Glutamatergic neuron (in vitro differentiated cells): ENCODE measurements at regions not wholly inside any gene's neighbourhood (a gene's known extent, or its start where the extent isn't known, plus 50 kb on each side); places are given as distances from the start of the nearest gene placed in this dataset.

Source experiments
- DNase-seq: peaks from one replicate; pipeline ENCODE4 v3.0.0; 2022
- H3K27ac Mint-ChIP-seq: one replicate; pipeline ENCODE4 v1.8.0; 2020; ENCODE audit warnings: mild to moderate bottlenecking, mixed read lengths, inconsistent platforms; ENCODE audit not compliant: unreplicated experiment
- H3K27me3 Mint-ChIP-seq: one replicate; pipeline ENCODE4 v1.8.0; 2020; ENCODE audit warnings: mild to moderate bottlenecking, moderate library complexity, mixed read lengths, inconsistent platforms; ENCODE audit not compliant: unreplicated experiment
- H3K36me3 Mint-ChIP-seq: one replicate; pipeline ENCODE4 v1.8.0; 2020; ENCODE audit warnings: mild to moderate bottlenecking, mixed read lengths, inconsistent platforms; ENCODE audit not compliant: unreplicated experiment
- H3K4me1 Mint-ChIP-seq: one replicate; pipeline ENCODE4 v1.8.0; 2020; ENCODE audit warnings: mild to moderate bottlenecking, low read depth, mixed read lengths, inconsistent platforms; ENCODE audit not compliant: unreplicated experiment
- H3K4me3 Mint-ChIP-seq: one replicate; pipeline ENCODE4 v1.8.0; 2020; ENCODE audit warnings: mild to moderate bottlenecking, mixed read lengths, inconsistent platforms; ENCODE audit not compliant: unreplicated experiment
- H3K9me3 Mint-ChIP-seq: one replicate; pipeline ENCODE4 v1.8.0; 2020; ENCODE audit warnings: mild to moderate bottlenecking, moderate library complexity, mixed read lengths, inconsistent platforms; ENCODE audit not compliant: unreplicated experiment
- CTCF ChIP-seq: fragments of 200-600 bp; sonication (generic); IDR thresholded peaks from one replicate; pipeline ENCODE4 v1.5.0; 2021; ENCODE audit not compliant: partially characterized antibody, unreplicated experiment

GRCh38 chr5:114924769-114925168, 244.9 kb downstream of the TRIM36 start:
- Mint-ChIP-seq H3K4me3 (no peak overlapping the region), H3K4me1 (no peaks in the 10 kb centered on the region), H3K36me3 (no peaks in the 10 kb centered on the region), H3K27me3 (no peaks in the 10 kb centered on the region), H3K9me3 (no peaks in the 10 kb centered on the region), H3K27ac (no peak overlapping the region)
- no peak for TF ChIP-seq CTCF
- DNase-seq, result no peak

GRCh38 chr5:114912189-114912920, 257.4 kb downstream of the TRIM36 start:
- no peaks in the 10 kb centered on the region for H3K9me3 Mint-ChIP-seq
- H3K27ac Mint-ChIP-seq, result no peak overlapping the region
- H3K4me1 Mint-ChIP-seq, result no peaks in the 10 kb centered on the region
- H3K27me3 Mint-ChIP-seq, result peaks cover 1% of the 10 kb centered on the region
- TF ChIP-seq CTCF, result no peak
- H3K36me3 Mint-ChIP-seq, result no peaks in the 10 kb centered on the region
- H3K4me3 Mint-ChIP-seq, result no peak overlapping the region
- DNase-seq, result no peak

- H3K4me1 Mint-ChIP-seq, result no peaks in the 10 kb centered on the region
- TF ChIP-seq CTCF, result no peak
- H3K4me3 Mint-ChIP-seq, result no peak overlapping the region
- H3K27me3 Mint-ChIP-seq, result peaks cover 1% of the 10 kb centered on the region
- H3K9me3 Mint-ChIP-seq, result no peaks in the 10 kb centered on the region
- no peaks in the 10 kb centered on the region for H3K36me3 Mint-ChIP-seq
- no peak overlapping the region for H3K27ac Mint-ChIP-seq
- DNase-seq, result no peak
Measured at GRCh38 chr5:114910727-114911126, 259.0 kb downstream of the TRIM36 start.

GRCh38 chr5:114909424-114909823, 260.3 kb downstream of the TRIM36 start:
- Mint-ChIP-seq H3K4me3 (no peak overlapping the region), H3K9me3 (peaks cover 2% of the 10 kb centered on the region), H3K27me3 (peaks cover 1% of the 10 kb centered on the region), H3K27ac (no peak overlapping the region), H3K4me1 (no peaks in the 10 kb centered on the region), H3K36me3 (no peaks in the 10 kb centered on the region)
- no peak for DNase-seq
- TF ChIP-seq CTCF, result no peak

- Mint-ChIP-seq H3K4me3 (no peak overlapping the region), H3K27me3 (no peaks in the 10 kb centered on the region), H3K9me3 (peaks cover 2% of the 10 kb centered on the region), H3K4me1 (no peaks in the 10 kb centered on the region), H3K36me3 (no peaks in the 10 kb centered on the region), H3K27ac (no peak overlapping the region)
- no peak for TF ChIP-seq CTCF
- no peak for DNase-seq
Measured at GRCh38 chr5:114903767-114904166, 265.9 kb downstream of the TRIM36 start.
